Kidney epithelial cell (primary cell): ENCODE measurements at regions not wholly inside any gene's neighbourhood (a gene's known extent, or its start where the extent isn't known, plus 50 kb on each side); places are given as distances from the start of the nearest gene placed in this dataset.
"Not testable (repeated sequence)": the region's sequence is repeated elsewhere in the genome, so short reads cannot be mapped to it uniquely, and the experiment has no call there.

Experiments
- DNase-seq: peaks from one replicate; pipeline ENCODE4 v3.0.0-alpha.2; 2010; ENCODE audit warnings: low read depth
- H3K27me3 ChIP-seq: 2 replicates; pipeline ENCODE4 v1.6.0; 2011; ENCODE audit warnings: low read length; ENCODE audit not compliant: control insufficient read depth, insufficient read depth
- H3K36me3 ChIP-seq: 2 replicates; pipeline ENCODE4 v1.5.1; 2011; ENCODE audit warnings: low read length; ENCODE audit not compliant: control insufficient read depth, insufficient read depth
- H3K4me3 ChIP-seq: 2 replicates; pipeline ENCODE4 v1.5.1; 2011; ENCODE audit warnings: low read depth, mild to moderate bottlenecking, control low read depth, low read length

DNA sequence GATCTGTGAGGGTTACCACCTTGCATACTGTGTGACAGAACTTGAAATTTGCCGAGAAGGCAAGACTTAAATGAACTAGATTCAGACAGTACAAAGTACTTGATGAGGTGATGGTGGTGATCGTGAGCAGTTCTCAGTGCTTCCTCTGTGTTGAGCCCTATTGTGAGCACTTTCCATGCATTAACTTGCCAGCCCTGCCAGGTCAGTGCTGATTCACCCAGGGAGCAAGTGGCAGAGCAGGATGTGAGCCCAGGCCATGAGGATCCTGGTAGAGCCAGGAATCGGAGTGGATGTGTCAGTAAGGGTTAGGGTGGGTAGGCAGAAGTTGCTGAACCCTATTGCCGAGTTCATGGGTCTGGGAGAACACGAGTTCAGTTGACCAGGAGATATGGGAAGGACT is 4545.7 kb upstream of the TPTE start:
- not testable (repeated sequence) for H3K36me3 ChIP-seq, DNase-seq, H3K4me3 ChIP-seq, H3K27me3 ChIP-seq

DNA sequence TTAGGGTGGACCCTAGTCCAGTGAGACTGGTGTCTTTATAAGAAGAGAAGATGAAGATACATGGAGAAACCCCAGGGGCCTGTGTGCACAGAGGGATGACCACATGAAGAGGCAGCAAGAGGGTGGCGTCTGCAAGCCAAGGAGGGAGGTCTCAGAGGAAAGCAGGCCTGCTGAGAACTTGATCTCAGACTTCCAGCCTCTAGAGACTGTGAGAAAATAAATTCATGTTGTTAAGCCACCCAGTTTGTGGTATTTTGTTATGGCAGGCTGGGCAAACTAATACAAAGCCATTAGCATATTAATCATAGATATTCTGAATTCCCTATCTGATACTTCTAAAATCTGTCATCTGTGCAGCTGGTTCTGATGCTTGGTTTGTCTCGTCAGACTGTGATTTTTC is 4523.8 kb upstream of the TPTE start:
- H3K4me3 ChIP-seq, DNase-seq, H3K27me3 ChIP-seq, H3K36me3 ChIP-seq: not testable (repeated sequence)

DNA sequence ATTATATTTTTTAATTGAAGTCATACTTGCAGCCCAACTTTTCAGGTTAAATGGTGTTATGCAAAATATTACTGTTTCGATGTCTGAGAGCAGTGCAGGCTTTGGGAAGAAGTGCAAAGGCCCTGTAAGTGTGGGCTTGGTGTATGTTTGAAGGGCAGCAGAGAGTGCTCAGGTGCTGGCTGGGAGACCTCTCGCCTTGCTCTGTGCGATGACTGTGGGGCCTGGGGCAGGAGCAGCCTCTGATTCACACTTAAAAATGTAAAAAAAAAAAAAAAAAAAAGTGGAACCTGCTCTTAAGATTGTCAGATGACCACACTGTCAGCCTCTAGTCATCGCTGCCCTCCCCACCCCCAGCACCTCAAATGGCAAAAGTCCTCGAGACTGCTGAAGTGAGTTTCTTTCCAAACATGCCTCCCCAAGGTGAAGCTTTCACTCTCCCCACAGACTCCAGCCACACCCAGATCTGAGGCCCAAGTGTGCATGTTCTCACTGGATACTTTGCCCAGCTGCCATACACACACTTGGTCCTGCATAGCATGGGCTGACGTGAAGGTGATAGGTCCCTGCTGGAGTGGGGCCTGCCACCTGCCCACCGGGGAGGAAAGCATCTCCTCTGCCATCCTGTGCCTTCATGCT is 4505.8 kb upstream of the TPTE start:
- H3K4me3 ChIP-seq, DNase-seq, H3K27me3 ChIP-seq, H3K36me3 ChIP-seq: not testable (repeated sequence)

DNA sequence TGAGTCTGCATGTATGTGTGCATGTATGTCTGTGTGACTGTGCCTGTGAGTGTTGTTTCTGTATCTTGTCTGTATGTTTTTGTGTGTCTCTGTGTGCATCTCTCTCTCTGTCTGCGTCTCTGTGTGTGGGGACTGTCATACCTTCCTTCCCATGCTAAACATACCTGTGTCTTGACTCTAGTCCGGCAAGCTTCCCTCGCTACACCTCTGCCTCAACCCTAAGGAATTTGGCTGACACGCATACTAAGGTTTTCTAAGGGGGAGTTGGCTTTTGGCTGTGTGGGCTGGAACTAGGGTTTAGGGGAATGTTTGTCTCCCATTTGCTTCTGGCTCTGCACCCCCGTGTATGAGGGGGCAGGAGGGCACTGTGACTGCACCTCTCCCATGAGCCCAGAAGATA is 4500.9 kb upstream of the TPTE start:
- H3K27me3 ChIP-seq, H3K36me3 ChIP-seq, H3K4me3 ChIP-seq, DNase-seq: not testable (repeated sequence)

DNA sequence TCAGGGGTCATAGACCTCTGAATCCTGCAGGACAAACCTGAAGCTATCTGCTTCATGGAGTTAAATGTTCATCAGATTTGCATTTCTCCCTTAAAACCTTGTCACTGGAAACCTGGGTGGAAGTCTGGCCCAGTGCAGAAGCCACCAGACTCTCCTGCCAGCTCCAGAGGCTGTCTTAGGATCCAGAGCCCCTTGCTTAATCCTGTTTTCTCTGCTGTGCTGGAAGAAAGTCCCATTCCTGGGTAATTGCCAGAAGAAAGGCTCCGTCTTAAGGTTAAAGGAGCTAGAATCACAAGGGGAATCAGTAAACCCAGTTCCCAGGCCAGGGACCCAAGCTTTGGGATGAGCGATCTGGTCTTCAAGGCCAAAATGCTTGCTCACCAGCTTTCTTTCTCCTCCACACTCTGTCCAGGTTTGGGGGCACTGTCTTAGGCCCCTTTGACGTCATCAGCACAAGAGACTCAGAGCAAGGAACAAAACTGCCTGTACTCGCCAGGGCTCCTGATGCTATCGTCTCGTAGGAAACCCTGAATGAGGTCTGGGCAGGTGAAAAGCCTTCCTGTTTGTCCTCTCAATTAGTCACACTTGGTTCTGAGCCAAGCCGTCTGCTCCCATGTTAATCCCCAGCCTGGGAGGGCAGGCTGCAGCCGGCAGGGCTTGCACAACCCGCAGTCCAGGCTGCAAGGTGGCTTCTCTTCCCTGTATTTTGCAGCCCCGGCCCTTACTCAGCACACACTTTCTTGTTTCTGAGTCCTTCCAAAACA is 4500.2 kb upstream of the TPTE start:
- not testable (repeated sequence) for H3K4me3 ChIP-seq, H3K27me3 ChIP-seq, H3K36me3 ChIP-seq, DNase-seq

DNA sequence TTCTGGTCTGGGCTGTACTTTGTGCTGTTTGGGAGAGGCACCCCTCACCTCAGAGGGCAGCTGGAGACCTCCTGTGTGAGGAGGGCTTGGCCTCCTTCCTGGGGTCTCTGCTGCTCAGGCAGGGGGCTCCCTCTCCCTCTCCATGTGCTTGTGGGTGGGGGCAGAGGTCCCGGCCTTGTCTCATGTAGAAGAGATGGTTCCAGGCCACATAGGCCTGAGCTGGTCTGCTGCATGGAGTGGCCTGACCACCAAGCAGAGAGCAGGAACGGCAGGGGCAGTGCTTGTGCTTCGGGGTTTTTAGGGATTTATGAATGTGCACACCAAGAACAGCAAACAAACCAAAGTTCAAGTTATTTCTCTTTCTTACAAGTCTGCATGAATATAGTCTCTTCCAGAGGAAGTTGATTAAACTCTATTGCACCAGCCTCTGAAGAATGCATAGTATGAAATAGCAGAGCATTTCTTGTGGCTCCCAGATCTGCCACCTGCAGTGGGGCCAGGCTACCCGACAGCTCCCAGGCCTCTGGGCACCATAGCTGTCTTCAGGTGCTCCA is 4499.6 kb upstream of the TPTE start:
- not testable (repeated sequence) for H3K4me3 ChIP-seq, H3K36me3 ChIP-seq, H3K27me3 ChIP-seq, DNase-seq

DNA sequence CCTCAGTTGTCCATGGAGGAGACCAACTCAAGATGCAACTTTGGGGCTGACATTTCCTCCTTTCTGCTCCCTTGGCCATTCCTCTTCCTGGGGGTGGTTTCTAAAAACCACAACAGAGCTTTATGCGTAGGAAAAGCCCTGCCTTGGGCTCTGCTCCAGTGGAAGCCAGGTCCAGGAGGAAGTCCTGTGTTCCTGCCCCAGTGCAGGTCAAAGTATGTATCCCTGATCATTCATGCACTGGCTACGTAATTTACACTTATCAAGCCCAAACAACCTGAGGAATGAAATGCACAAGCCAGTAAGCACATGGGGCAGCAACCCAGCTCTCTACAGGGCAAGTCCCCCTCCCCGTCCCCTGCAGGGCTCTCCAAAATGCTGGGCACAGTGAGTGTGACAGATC is 4498.1 kb upstream of the TPTE start:
- H3K4me3 ChIP-seq, H3K27me3 ChIP-seq, DNase-seq, H3K36me3 ChIP-seq: not testable (repeated sequence)

DNA sequence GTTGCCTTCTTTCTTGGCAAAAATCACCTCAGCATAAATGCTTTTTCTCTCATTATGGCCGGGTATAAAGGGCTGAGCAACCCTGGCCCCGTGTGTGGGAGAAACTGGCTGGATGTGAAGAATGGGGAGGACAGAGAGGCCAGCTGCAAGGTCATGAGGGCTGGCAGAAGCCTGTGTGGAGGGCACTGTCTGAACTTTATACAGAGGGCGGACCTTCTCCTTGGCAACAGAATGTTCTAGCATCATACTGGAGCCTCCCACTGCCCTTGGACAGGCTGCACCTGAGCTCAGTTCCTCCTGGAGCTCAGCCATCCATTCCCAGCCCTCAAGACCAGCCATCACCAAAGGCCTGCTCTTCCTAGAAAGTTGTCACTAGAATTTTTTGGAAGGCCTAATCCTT is 4496.2 kb upstream of the TPTE start:
- not testable (repeated sequence) for H3K27me3 ChIP-seq, H3K4me3 ChIP-seq, DNase-seq, H3K36me3 ChIP-seq

DNA sequence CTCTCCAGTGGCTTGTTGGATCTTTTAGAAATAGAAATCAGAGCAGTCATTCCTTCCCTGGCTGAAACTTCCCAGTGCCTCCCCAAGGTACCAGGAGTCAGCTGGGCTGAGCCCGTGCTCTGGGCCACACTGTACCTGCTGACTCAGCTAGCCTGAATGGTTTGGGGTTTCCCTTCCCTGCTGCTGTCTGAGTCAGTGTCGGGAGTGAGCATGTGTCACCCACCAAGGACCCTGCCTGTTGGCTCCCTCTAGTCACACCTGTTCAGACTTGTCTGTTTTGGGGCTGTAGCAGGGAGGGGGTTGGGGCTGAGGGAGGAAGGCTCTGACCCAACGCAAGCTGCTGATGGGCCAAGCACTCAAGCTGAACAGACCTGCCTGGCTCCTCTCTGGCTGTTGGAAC is 4493.9 kb upstream of the TPTE start:
- H3K27me3 ChIP-seq, DNase-seq, H3K36me3 ChIP-seq, H3K4me3 ChIP-seq: not testable (repeated sequence)

DNA sequence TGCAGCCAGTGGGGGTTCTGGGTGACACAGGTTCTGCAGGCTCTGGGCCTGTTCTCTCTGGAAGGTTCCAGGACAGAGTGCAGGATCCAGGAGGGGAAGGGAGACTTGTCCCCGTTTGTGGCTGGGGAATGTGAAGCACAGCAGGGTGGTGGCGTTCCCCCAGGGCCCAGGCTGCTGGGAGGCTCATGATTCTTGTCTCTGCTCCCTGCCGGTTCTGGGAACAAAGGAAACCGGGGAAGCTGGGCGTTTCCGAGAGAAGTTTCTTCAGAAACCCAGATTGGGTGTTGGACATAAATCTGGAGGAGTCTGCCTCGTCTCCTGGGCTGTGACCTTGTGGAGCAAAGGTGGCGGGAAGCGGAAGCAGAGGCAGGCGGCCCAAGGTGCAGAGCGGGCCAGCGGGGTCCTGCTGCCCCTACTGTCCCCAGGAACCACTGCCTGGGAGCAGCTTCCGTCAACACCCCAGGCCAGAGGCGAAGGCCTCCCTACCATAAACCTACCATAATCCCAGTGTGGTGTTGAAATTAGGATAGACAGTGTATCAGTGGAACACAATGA is 4487.2 kb upstream of the TPTE start:
- H3K27me3 ChIP-seq, H3K4me3 ChIP-seq, DNase-seq, H3K36me3 ChIP-seq: not testable (repeated sequence)

DNA sequence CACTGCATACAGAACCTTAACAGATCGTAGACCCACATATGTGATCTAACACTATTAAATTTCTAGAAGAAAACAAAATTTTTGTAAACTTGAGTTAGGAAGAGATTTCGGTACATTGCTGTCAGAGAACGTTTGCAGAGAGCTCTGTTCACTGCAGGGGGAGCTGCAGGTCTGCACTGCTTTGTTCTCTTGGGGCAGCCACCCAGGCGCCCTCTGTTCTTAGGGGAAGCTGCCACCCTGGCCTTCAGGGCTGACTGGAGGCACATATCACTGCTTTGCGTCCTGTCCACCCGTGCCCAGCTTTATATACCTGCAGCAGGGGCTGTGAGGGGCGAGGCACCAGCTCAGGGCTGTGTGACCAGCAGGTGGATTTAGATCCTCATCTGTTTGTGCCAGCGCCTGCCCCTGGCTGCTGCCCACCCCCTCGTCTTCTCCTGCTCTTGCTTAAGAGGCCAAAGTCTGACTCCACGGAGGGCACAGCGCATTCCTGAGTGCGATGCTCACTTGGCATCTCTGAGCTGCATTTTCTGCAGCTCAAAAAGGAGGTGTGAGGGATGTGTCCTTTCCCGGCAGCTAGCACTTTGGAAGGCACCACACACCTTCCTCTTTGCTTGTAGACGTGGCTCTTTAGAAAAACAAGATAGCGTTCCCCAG is 4486.4 kb upstream of the TPTE start:
- DNase-seq = not testable (repeated sequence)

DNA sequence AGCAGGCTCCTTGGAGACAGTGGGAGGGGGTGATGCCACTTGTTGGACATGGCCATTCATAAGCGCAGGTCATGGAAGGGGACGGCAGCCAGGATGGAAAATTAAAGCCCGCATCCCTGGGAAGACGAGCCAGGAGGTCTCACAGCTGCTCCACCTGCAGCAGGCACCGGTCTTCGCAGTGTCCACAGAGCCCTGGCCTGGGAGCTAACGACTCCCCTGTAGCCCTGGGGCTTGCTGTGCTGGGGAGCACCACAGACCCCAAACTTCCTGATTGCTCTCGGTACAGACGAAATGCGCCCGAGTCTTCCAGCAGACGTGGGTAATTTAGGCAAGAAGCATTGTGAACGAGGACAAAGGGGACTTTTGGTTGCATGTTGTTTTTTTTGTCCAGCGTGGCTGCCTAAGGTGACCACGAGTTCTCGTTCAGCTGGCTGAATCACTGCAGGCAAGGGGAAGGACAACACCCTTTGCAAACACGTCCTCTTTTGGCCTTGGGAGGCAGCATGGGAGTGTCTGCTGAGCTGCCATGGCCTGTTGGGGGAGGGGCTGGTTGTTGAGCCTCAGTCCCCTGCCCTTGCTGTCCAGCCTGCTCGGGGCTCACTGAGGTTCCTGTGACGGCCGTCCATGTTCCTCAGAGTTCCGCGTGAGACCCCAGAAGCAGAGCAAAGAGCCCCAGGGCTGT is 4485.8 kb upstream of the TPTE start:
- H3K36me3 ChIP-seq, H3K27me3 ChIP-seq, DNase-seq, H3K4me3 ChIP-seq: not testable (repeated sequence)

More for the DNA sequence above, 4486.4 kb upstream of the TPTE start:
- not testable (repeated sequence) for H3K4me3 ChIP-seq, H3K36me3 ChIP-seq, H3K27me3 ChIP-seq

DNA sequence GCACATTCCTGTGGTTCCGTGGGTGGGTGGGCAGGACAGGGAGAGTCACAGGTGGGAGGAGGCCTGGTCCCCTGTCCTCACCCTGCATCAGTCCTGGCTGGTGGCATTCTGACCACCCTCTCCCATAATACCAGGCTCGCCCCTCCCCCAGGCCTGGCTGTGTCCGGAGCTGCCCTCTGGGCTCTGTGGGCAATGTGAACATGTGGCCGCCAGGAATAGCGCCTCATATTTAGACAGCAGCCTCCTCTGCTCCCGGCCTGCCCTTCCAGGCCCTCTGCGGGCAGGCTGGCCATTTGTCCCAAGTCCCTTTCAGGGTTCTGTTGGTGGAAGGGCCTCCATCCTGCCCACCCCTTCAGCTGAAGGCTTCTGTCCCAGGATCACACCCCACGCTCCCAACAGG is 4482.2 kb upstream of the TPTE start:
- not testable (repeated sequence) for H3K27me3 ChIP-seq, DNase-seq, H3K4me3 ChIP-seq, H3K36me3 ChIP-seq

DNA sequence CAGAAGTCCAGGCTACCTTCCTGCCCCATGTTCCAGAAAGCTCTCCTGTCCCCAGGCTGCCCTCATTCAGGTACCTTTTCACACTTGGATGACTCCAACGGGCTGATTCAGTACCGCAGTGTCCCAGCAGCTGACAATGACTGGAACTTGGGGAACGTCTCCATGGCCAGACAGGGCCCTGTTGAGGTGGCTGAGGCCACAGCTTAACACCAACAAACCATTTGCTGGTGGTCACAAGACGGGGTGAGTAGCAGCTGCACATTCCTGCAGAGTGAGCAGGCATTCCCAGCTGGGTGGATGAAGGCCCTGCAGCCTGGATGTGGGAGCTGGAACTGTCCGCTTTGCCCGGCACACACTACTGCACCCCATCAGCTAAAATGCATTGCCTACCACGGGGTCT is 4481.3 kb upstream of the TPTE start:
- not testable (repeated sequence) for H3K36me3 ChIP-seq, H3K27me3 ChIP-seq, DNase-seq, H3K4me3 ChIP-seq
